GM23248 (cell line): ENCODE measurements at regions not wholly inside any gene's neighbourhood (a gene's known extent, or its start where the extent isn't known, plus 50 kb on each side); places are given as distances from the start of the nearest gene placed in this dataset.

Source experiments
- EZH2 ChIP-seq: fragments of 200-600 bp; sonication (generic); IDR thresholded peaks from 2 replicates; pipeline ENCODE4 v1.6.1; 2018; ENCODE audit warnings: antibody characterized with exemption, mild to moderate bottlenecking; ENCODE audit not compliant: insufficient read depth, poor library complexity, severe bottlenecking
- EZH2phosphoT487 ChIP-seq: fragments of 200-600 bp; sonication (generic); IDR thresholded peaks from 2 replicates; pipeline ENCODE4 v1.6.1; 2018; ENCODE audit warnings: antibody characterized with exemption, moderate library complexity, mild to moderate bottlenecking, low read depth; ENCODE audit not compliant: insufficient read depth

GRCh38 chr17:13678841-13679240, 77.1 kb upstream of the HS3ST3A1 start:
- TF ChIP-seq EZH2 (no peak), EZH2phosphoT487 (no peak)
